ENCODE measurements at regions not wholly inside any gene's neighbourhood (a gene's known extent, or its start where the extent isn't known, plus 50 kb on each side); places are given as distances from the start of the nearest gene placed in this dataset.

- TF ChIP-seq CTCF (conservative IDR thresholded peaks at IDR 0.05; ENCODE audit: low read depth, low read length) (no peak), EZH2 (IDR thresholded peaks at IDR 0.05; ENCODE audit: borderline replicate concordance, low read depth, low read length, poor library complexity, severe bottlenecking) (no peak)
These were observed 162.0 kb downstream of the IQUB start for GRCh38 chr7:123372368-123372767.
